ENCODE measurements at regions not wholly inside any gene's neighbourhood (a gene's known extent, or its start where the extent isn't known, plus 50 kb on each side); places are given as distances from the start of the nearest gene placed in this dataset.

DNA sequence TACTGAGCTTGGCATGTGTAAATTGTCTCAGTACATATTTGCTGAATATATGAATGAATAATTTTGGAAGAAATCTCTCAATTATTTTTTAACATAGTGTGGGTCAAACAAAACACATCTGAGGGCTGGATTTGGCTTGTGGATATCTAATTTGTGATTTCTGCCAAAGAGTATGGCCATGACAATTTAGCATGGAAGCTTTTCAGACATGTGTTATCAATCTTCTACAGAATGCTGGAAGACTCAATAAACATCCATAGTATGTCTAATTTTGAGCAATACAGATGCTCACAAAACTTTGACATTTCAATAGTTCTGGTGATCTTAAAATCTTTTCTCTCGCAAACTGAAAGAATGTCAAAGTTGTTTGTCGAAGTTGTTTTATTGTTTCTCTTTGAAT lies 214.1 kb upstream of the ANKH start:
- TF ChIP-seq, protein P1, sequence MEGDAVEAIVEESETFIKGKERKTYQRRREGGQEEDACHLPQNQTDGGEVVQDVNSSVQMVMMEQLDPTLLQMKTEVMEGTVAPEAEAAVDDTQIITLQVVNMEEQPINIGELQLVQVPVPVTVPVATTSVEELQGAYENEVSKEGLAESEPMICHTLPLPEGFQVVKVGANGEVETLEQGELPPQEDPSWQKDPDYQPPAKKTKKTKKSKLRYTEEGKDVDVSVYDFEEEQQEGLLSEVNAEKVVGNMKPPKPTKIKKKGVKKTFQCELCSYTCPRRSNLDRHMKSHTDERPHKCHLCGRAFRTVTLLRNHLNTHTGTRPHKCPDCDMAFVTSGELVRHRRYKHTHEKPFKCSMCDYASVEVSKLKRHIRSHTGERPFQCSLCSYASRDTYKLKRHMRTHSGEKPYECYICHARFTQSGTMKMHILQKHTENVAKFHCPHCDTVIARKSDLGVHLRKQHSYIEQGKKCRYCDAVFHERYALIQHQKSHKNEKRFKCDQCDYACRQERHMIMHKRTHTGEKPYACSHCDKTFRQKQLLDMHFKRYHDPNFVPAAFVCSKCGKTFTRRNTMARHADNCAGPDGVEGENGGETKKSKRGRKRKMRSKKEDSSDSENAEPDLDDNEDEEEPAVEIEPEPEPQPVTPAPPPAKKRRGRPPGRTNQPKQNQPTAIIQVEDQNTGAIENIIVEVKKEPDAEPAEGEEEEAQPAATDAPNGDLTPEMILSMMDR (IDR thresholded peaks at IDR 0.05; ENCODE audit: unreplicated experiment in 3 of 3): no peak
- Mint-ChIP-seq H3K27ac (no peak overlapping the region), H3K4me3 (no peak overlapping the region), H3K36me3 (ENCODE audit: low read depth) (no peaks in the 10 kb centered on the region), H3K9me3 (peaks cover 2% of the 10 kb centered on the region), H3K4me1 (no peaks in the 10 kb centered on the region), H3K27me3 (ENCODE audit: low read depth) (peaks cover 11% of the 10 kb centered on the region)

GRCh38 chr5:15082096-15082495 lies 210.5 kb upstream of the ANKH start:
- Mint-ChIP-seq H3K4me1 (peaks cover 14% of the 10 kb centered on the region), H3K27ac (no peak overlapping the region), H3K27me3 (ENCODE audit: low read depth) (peaks cover 7% of the 10 kb centered on the region), H3K36me3 (ENCODE audit: low read depth) (no peaks in the 10 kb centered on the region), H3K4me3 (no peak overlapping the region), H3K9me3 (peaks cover 2% of the 10 kb centered on the region)
- TF ChIP-seq, protein P1 (IDR thresholded peaks at IDR 0.05; ENCODE audit: unreplicated experiment in 3 of 3): no peak

DNA sequence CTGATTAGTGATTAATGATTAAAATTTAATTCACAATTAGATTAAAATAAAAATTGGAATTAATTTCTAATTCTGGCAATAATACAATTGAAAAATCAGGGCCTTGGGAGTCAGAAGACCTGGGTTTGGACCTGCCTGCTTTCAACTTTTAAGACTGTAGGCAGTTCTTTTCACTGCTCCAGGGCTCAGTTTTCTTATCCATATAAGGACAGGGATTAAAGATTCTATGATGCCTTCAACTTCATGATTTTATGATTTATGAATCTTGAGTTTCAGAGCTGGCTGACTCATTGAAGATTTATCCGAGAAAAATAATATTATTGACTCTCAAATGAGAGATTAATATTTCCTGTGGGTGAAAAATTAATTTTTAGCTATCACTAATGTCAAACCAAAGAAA lies 208.6 kb upstream of the ANKH start:
- TF ChIP-seq, protein P1 (IDR thresholded peaks at IDR 0.05; ENCODE audit: unreplicated experiment in 3 of 3): no peak
- H3K4me3 Mint-ChIP-seq: no peak overlapping the region

GRCh38 chr5:15079566-15079965 lies 208.0 kb upstream of the ANKH start:
- TF ChIP-seq, protein P1 (IDR thresholded peaks at IDR 0.05; ENCODE audit: unreplicated experiment in 3 of 3): no peak
- Mint-ChIP-seq H3K9me3 (peaks cover 2% of the 10 kb centered on the region), H3K36me3 (ENCODE audit: low read depth) (no peaks in the 10 kb centered on the region), H3K27ac (peak overlapping the region in 2 of 3 experiments; percentile 19 to 40), H3K4me3 (no peak overlapping the region), H3K27me3 (ENCODE audit: low read depth) (peaks cover 7% of the 10 kb centered on the region), H3K4me1 (peaks cover 14% of the 10 kb centered on the region)

More for the DNA sequence above, 208.6 kb upstream of the ANKH start:
- Mint-ChIP-seq H3K27me3 (ENCODE audit: low read depth) (peaks cover 7% of the 10 kb centered on the region), H3K27ac (peak overlapping the region in 1 of 3 experiments; percentile 19), H3K4me1 (peaks cover 14% of the 10 kb centered on the region), H3K9me3 (peaks cover 2% of the 10 kb centered on the region), H3K36me3 (ENCODE audit: low read depth) (no peaks in the 10 kb centered on the region)

DNA sequence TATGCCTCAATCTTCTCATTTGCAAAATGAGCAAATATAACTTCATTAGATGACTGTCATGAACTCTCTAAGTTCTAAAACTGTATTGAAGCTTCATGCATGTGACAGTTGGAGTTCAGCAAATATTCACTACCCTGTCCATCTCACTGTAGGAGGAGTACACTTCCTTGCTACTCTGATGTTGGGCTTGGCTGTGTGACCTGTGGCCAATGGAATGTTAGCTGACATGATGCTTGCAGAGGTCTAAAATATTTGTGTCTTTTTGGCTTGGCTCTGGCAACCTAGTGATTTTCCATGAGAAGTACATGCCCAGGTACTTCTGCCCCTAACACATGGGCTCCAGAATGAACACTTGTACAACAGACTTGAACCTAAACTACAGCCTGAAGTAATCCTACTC lies 203.1 kb upstream of the ANKH start:
- Mint-ChIP-seq H3K4me3 (no peak overlapping the region), H3K27ac (no peak overlapping the region), H3K4me1 (peaks cover 9% of the 10 kb centered on the region), H3K9me3 (no peaks in the 10 kb centered on the region), H3K27me3 (ENCODE audit: low read depth) (no peaks in the 10 kb centered on the region), H3K36me3 (ENCODE audit: low read depth) (no peaks in the 10 kb centered on the region)
- TF ChIP-seq, protein P1 (IDR thresholded peaks at IDR 0.05; ENCODE audit: unreplicated experiment in 3 of 3): no peak

GRCh38 chr5:15073453-15073852 lies 201.9 kb upstream of the ANKH start:
- no peaks in the 10 kb centered on the region for H3K36me3 Mint-ChIP-seq (ENCODE audit: low read depth)
- peaks cover 5% of the 10 kb centered on the region for H3K4me1 Mint-ChIP-seq
- no peaks in the 10 kb centered on the region for H3K27me3 Mint-ChIP-seq (ENCODE audit: low read depth)
- H3K9me3 Mint-ChIP-seq: no peaks in the 10 kb centered on the region
- TF ChIP-seq, protein P1 (IDR thresholded peaks at IDR 0.05; ENCODE audit: unreplicated experiment in 3 of 3): no peak
- H3K4me3 Mint-ChIP-seq: no peak overlapping the region
- no peak overlapping the region for H3K27ac Mint-ChIP-seq

Measured in nephron (organoid).